GM18519 (cell line): ENCODE measurements at regions not wholly inside any gene's neighbourhood (a gene's known extent, or its start where the extent isn't known, plus 50 kb on each side); places are given as distances from the start of the nearest gene placed in this dataset.
"Not testable (repeated sequence)": the region's sequence is repeated elsewhere in the genome, so short reads cannot be mapped to it uniquely, and the experiment has no call there.

ENCODE experiments used
- ATAC-seq: cut with Tn5 transposase; IDR thresholded peaks from one replicate; pipeline ENCODE4 v1.9.1; 2021; ENCODE audit warnings: mild to moderate bottlenecking, moderate library complexity; ENCODE audit not compliant: unreplicated experiment, low FRiP score

GRCh38 chr5:104421431-104421830, 858.8 kb upstream of the NUDT12 start:
- no peak for ATAC-seq

GRCh38 chr5:104418056-104418455, 855.5 kb upstream of the NUDT12 start:
- ATAC-seq: no peak

GRCh38 chr5:104412649-104413240, 850.2 kb upstream of the NUDT12 start:
- ATAC-seq: peak; percentile 59

- ATAC-seq: no peak
Observed at GRCh38 chr5:104400941-104401340, 838.4 kb upstream of the NUDT12 start.

- no peak for ATAC-seq
Observed at GRCh38 chr5:104385906-104386305, 823.3 kb upstream of the NUDT12 start.

- no peak for ATAC-seq
Observed at GRCh38 chr5:104375345-104375744, 812.8 kb upstream of the NUDT12 start.

- no peak for ATAC-seq
Observed at GRCh38 chr5:104372796-104373195, 810.2 kb upstream of the NUDT12 start.

GRCh38 chr5:104372376-104372775, 809.8 kb upstream of the NUDT12 start:
- ATAC-seq: no peak

- ATAC-seq: no peak
Observed at GRCh38 chr5:104370523-104370922, 807.9 kb upstream of the NUDT12 start.

GRCh38 chr5:104367978-104368377, 805.4 kb upstream of the NUDT12 start:
- ATAC-seq: no peak

- ATAC-seq: no peak
Observed at GRCh38 chr5:104363567-104363966, 801.0 kb upstream of the NUDT12 start.

GRCh38 chr5:104361932-104362331, 799.3 kb upstream of the NUDT12 start:
- ATAC-seq: no peak

GRCh38 chr5:104355350-104355749, 792.8 kb upstream of the NUDT12 start:
- no peak for ATAC-seq

GRCh38 chr5:104353371-104353770, 790.8 kb upstream of the NUDT12 start:
- no peak for ATAC-seq

- ATAC-seq: no peak
Observed at GRCh38 chr5:104352954-104353353, 790.4 kb upstream of the NUDT12 start.

- ATAC-seq: no peak
Observed at GRCh38 chr5:104347119-104347708, 784.6 kb upstream of the NUDT12 start.

GRCh38 chr5:104345222-104346016, 782.8 kb upstream of the NUDT12 start:
- ATAC-seq: no peak

GRCh38 chr5:104344809-104345208, 782.2 kb upstream of the NUDT12 start:
- no peak for ATAC-seq

GRCh38 chr5:104327801-104328200, 765.2 kb upstream of the NUDT12 start:
- ATAC-seq: no peak

GRCh38 chr5:104326966-104327365, 764.4 kb upstream of the NUDT12 start:
- ATAC-seq: no peak

GRCh38 chr5:104325356-104325755, 762.8 kb upstream of the NUDT12 start:
- no peak for ATAC-seq

- not testable (repeated sequence) for ATAC-seq
Observed at GRCh38 chr5:104316676-104317075, 754.1 kb upstream of the NUDT12 start.
